IMR-90 (cell line): ENCODE measurements at regions not wholly inside any gene's neighbourhood (a gene's known extent, or its start where the extent isn't known, plus 50 kb on each side); places are given as distances from the start of the nearest gene placed in this dataset.

ENCODE experiments used
- ATAC-seq: fragments of 200-7000 bp; cut with Tn5 transposase; 2 replicates; pipeline ENCODE4 v1.9.1; 2020; ENCODE audit warnings: low read depth, mild to moderate bottlenecking, moderate library complexity
- BruUV-seq: library from RNA; stranded (reverse); fragments of 400-500 nt; replicated peaks from 2 replicates; lab custom pipeline; 2021; lab: Mats Ljungman, UMichigan
- CTCF ChIA-PET: fragments of 300-600 bp; formaldehyde crosslinking; extraction: SDS; loops from one replicate; lab custom pipeline; 2021; ENCODE audit warnings: antibody characterized with exemption; lab: Yijun Ruan, JAX
- POLR2A ChIA-PET: fragments of 300-600 bp; sonication (Branson Sonifier 250); formaldehyde crosslinking; loops from one replicate; lab custom pipeline; 2022; ENCODE audit warnings: antibody characterized with exemption; ENCODE audit not compliant: unreplicated experiment; lab: Charles Lee
- DNase-seq: peaks from one replicate; pipeline ENCODE4 v3.0.0; 2013
- H2AFZ ChIP-seq: replicated peaks from 2 replicates; pipeline ENCODE3; 2013; ENCODE audit warnings: low read length, mild to moderate bottlenecking; ENCODE audit not compliant: poor library complexity
- H2AK5ac ChIP-seq: 2 replicates; pipeline ENCODE4 v1.6.1; 2013; ENCODE audit warnings: low read depth, low read length, inconsistent platforms
- H2AK9ac ChIP-seq: replicated peaks from 2 replicates; pipeline ENCODE3; 2013; ENCODE audit warnings: mild to moderate bottlenecking, low read depth, low read length, moderate library complexity; ENCODE audit not compliant: poor library complexity
- H2BK120ac ChIP-seq: 2 replicates; pipeline ENCODE4 v1.6.1; 2013; ENCODE audit warnings: low read depth, low read length, inconsistent platforms
- H2BK15ac ChIP-seq: 3 replicates; pipeline ENCODE4 v1.6.1; 2013; ENCODE audit warnings: low read depth, low read length, inconsistent platforms
- H2BK20ac ChIP-seq: 2 replicates; pipeline ENCODE4 v1.6.1; 2013; ENCODE audit warnings: low read depth, mild to moderate bottlenecking, inconsistent platforms, low read length, moderate library complexity
- H2BK5ac ChIP-seq: 2 replicates; pipeline ENCODE4 v1.6.1; 2013; ENCODE audit warnings: mild to moderate bottlenecking, low read depth, low read length, inconsistent platforms; ENCODE audit not compliant: poor library complexity, severe bottlenecking
- H3K14ac ChIP-seq: replicated peaks from 2 replicates; pipeline ENCODE4 v1.6.1; 2013; ENCODE audit warnings: low read depth, low read length, inconsistent platforms
- H3K18ac ChIP-seq: 2 replicates; pipeline ENCODE4 v1.6.1; 2013; ENCODE audit warnings: low read depth, low read length, control low read depth
- H3K23ac ChIP-seq: 2 replicates; pipeline ENCODE4 v1.6.1; 2013; ENCODE audit warnings: low read depth, low read length, inconsistent platforms
- H3K27ac ChIP-seq: 2 replicates; pipeline ENCODE4 v1.5.1; 2013; ENCODE audit warnings: mild to moderate bottlenecking, control low read depth, low read length; ENCODE audit not compliant: insufficient read depth
- H3K27me3 ChIP-seq: 2 replicates; pipeline ENCODE4 v1.6.1; 2013; ENCODE audit warnings: low read length; ENCODE audit not compliant: control insufficient read depth, insufficient read depth
- H3K36me3 ChIP-seq: 2 replicates; pipeline ENCODE4 v1.6.1; 2013; ENCODE audit warnings: low read length, mixed read lengths; ENCODE audit not compliant: control insufficient read depth, insufficient read depth
- H3K4ac ChIP-seq: 2 replicates; pipeline ENCODE4 v1.6.1; 2013; ENCODE audit warnings: low read depth, low read length, inconsistent platforms
- H3K4me1 ChIP-seq: 2 replicates; pipeline ENCODE4 v1.6.1; 2013; ENCODE audit warnings: low read length, mixed read lengths; ENCODE audit not compliant: control insufficient read depth, insufficient read depth
- H3K4me2 ChIP-seq: 2 replicates; pipeline ENCODE4 v1.6.1; 2013; ENCODE audit warnings: low read depth, mild to moderate bottlenecking, control low read depth, low read length, moderate library complexity
- H3K4me3 ChIP-seq: 2 replicates; pipeline ENCODE4 v1.5.1; 2013; ENCODE audit warnings: low read depth, mild to moderate bottlenecking, control low read depth, low read length, moderate library complexity; ENCODE audit not compliant: insufficient read depth
- H3K56ac ChIP-seq: 2 replicates; pipeline ENCODE4 v1.6.1; 2013; ENCODE audit warnings: low read length, inconsistent platforms; ENCODE audit not compliant: insufficient read depth; ENCODE audit errors: extremely low read depth
- H3K79me1 ChIP-seq, 2 experiments: 2 replicates each; pipeline ENCODE4 v1.6.1; 2013; ENCODE audit warnings: low read length in 2 of 2, inconsistent platforms in 1 of 2, low read depth in 1 of 2
- H3K9ac ChIP-seq: 2 replicates; pipeline ENCODE4 v1.6.1; 2013; ENCODE audit warnings: low read depth, low read length, control low read depth
- H3K9me1 ChIP-seq: 2 replicates; pipeline ENCODE4 v1.6.1; 2013; ENCODE audit warnings: low read length, inconsistent platforms; ENCODE audit not compliant: insufficient read depth
- H3K9me3 ChIP-seq: 2 replicates; pipeline ENCODE4 v1.6.1; 2013; ENCODE audit warnings: low read length; ENCODE audit not compliant: control insufficient read depth, insufficient read depth
- H4K20me1 ChIP-seq: 2 replicates; pipeline ENCODE4 v1.6.1; 2013; ENCODE audit warnings: low read length, inconsistent platforms; ENCODE audit not compliant: insufficient read depth
- H4K5ac ChIP-seq: 2 replicates; pipeline ENCODE4 v1.6.1; 2013; ENCODE audit warnings: mild to moderate bottlenecking, low read depth, low read length, control low read depth
- H4K8ac ChIP-seq, 2 experiments: 2 replicates each; pipeline ENCODE4 v1.6.1; 2013; ENCODE audit warnings: low read depth in 2 of 2, low read length in 2 of 2, control low read depth in 1 of 2, inconsistent platforms in 1 of 2
- H4K91ac ChIP-seq: 2 replicates; pipeline ENCODE4 v1.6.1; 2013; ENCODE audit warnings: low read depth, low read length, inconsistent platforms; ENCODE audit not compliant: insufficient read depth
- BHLHE40 ChIP-seq: fragments of 150-350 bp; IDR thresholded peaks from 2 replicates; pipeline ENCODE4 v1.6.1; 2016; ENCODE audit warnings: mild to moderate bottlenecking, low read depth, low read length
- CHD1 ChIP-seq: IDR thresholded peaks from 2 replicates; pipeline ENCODE4 v1.6.1; 2012; ENCODE audit warnings: low read depth, low read length, improper control_type of control experiment
- CTCF ChIP-seq: conservative IDR thresholded peaks from 2 replicates; pipeline ENCODE4 v1.5.1; 2012; ENCODE audit warnings: mild to moderate bottlenecking, low read depth, low read length, improper control_type of control experiment
- ELK1 ChIP-seq: fragments of 150-350 bp; IDR thresholded peaks from 2 replicates; pipeline ENCODE4 v1.6.1; 2016; ENCODE audit warnings: low read depth, mild to moderate bottlenecking, low read length, moderate library complexity, borderline replicate concordance
- FOS ChIP-seq: fragments of 150-350 bp; IDR thresholded peaks from 2 replicates; pipeline ENCODE4 v1.6.1; 2016; ENCODE audit warnings: low read depth, low read length
- MAFK ChIP-seq: IDR thresholded peaks from 2 replicates; pipeline ENCODE4 v1.6.1; 2012; ENCODE audit warnings: low read depth, low read length, improper control_type of control experiment
- MXI1 ChIP-seq: IDR thresholded peaks from 2 replicates; pipeline ENCODE4 v1.6.1; 2012; ENCODE audit warnings: low read depth, mild to moderate bottlenecking, low read length, moderate library complexity, borderline replicate concordance
- POLR2A ChIP-seq: IDR thresholded peaks from 2 replicates; pipeline ENCODE4 v1.6.1; 2012; ENCODE audit warnings: mild to moderate bottlenecking, low read depth, low read length
- RAD21 ChIP-seq: IDR thresholded peaks from 2 replicates; pipeline ENCODE4 v1.6.1; 2012; ENCODE audit warnings: low read length, improper control_type of control experiment
- RFX5 ChIP-seq: IDR thresholded peaks from 2 replicates; pipeline ENCODE4 v1.8.0; 2012; ENCODE audit warnings: low read depth, mild to moderate bottlenecking, low read length, moderate library complexity
- SMC3 ChIP-seq: fragments of 150-350 bp; IDR thresholded peaks from 2 replicates; pipeline ENCODE4 v1.6.1; 2016; ENCODE audit warnings: low read depth, mild to moderate bottlenecking, antibody characterized with exemption, low read length, moderate library complexity
- USF2 ChIP-seq: fragments of 150-350 bp; IDR thresholded peaks from 2 replicates; pipeline ENCODE4 v1.6.1; 2017; ENCODE audit warnings: mild to moderate bottlenecking, antibody characterized with exemption, low read length, low read depth
- dilution Hi-C: fragments of 300-500 bp; cut with HindIII; formaldehyde crosslinking; loops from one replicate; pipeline ENCODE4 v1.14.3; 2018; ENCODE audit warnings: low sequenced_read_pairs; ENCODE audit not compliant: unreplicated experiment
- in situ Hi-C: fragments of 300-500 bp; cut with MboI; formaldehyde crosslinking; loops from 3 replicates; pipeline ENCODE4 v1.14.3; 2019; ENCODE audit warnings: low sequenced_read_pairs, inconsistent platforms, mixed read lengths
- intact Hi-C: fragments of 100-400 bp; cut with micrococcal nuclease; formaldehyde crosslinking; loops from 2 replicates; pipeline ENCODE4 v1.10.0; 2022

- Histone ChIP-seq H2BK5ac (no peak overlapping the region), H4K8ac (no peak overlapping the region), H3K4me3 (no peak overlapping the region), H3K79me1 (no peaks in the 10 kb centered on the region), H3K27me3 (no peaks in the 10 kb centered on the region), H2AK5ac (no peak overlapping the region), H4K5ac (no peak overlapping the region), H2BK20ac (no peak overlapping the region), H3K4me1 (no peaks in the 10 kb centered on the region), H3K4me2 (no peak overlapping the region), H3K9ac (no peak overlapping the region), H3K27ac (no peak overlapping the region), H2BK120ac (no peak overlapping the region), H3K4ac (no peak overlapping the region), H3K14ac (no peak overlapping the region), H2AK9ac (no peak overlapping the region), H3K18ac (no peak overlapping the region), H4K91ac (no peak overlapping the region), H3K9me3 (peaks cover 15% of the 10 kb centered on the region), H2AFZ (no peak overlapping the region), H3K56ac (no peak overlapping the region), H4K20me1 (no peaks in the 10 kb centered on the region), H3K9me1 (no peaks in the 10 kb centered on the region), H3K36me3 (no peaks in the 10 kb centered on the region), H3K23ac (no peak overlapping the region), H2BK15ac (no peak overlapping the region)
- no peak for ATAC-seq
- intact Hi-C loops: no loop called here
- in situ Hi-C loops: no loop called here
- ChIA-PET POLR2A (no interaction called here), CTCF (no interaction called here)
- dilution Hi-C loops: no loop called here
- no peak for DNase-seq
- TF ChIP-seq USF2 (no peak), POLR2A (no peak), ELK1 (no peak), MAFK (no peak), CHD1 (no peak), FOS (no peak), SMC3 (no peak), MXI1 (no peak), RFX5 (no peak), BHLHE40 (no peak), RAD21 (no peak), CTCF (no peak)
- BruUV-seq: no TSS peak
Observed at GRCh38 chr15:94592495-94592894, 361.1 kb downstream of the MCTP2 start.
